Endothelial cell of umbilical vein (primary cell): ENCODE measurements at regions not wholly inside any gene's neighbourhood (a gene's known extent, or its start where the extent isn't known, plus 50 kb on each side); places are given as distances from the start of the nearest gene placed in this dataset.

ENCODE experiments used
- BruUV-seq: library from RNA; stranded (reverse); fragments of 400-500 nt; replicated peaks from 2 replicates; lab custom pipeline; 2021; lab: Mats Ljungman, UMichigan
- CTCF ChIA-PET: fragments of 300-600, 350-600 bp; sonication (Branson Sonifier 250); formaldehyde crosslinking; loops from one replicate; lab custom pipeline; 2021; ENCODE audit warnings: antibody characterized with exemption, inconsistent platforms; lab: Charles Lee
- POLR2A ChIA-PET: fragments of 300-600, 350-600 bp; sonication (Branson Sonifier 250); formaldehyde crosslinking; loops from one replicate; lab custom pipeline; 2021; ENCODE audit warnings: antibody characterized with exemption, inconsistent platforms; lab: Charles Lee
- DNase-seq: peaks from one replicate; pipeline ENCODE4 v3.0.0-alpha.2; 2011; ENCODE audit warnings: low read depth, low spot score
- FAIRE-seq: peaks from 2 replicates; lab custom pipeline; 2011; peaks lifted over from hg19 to GRCh38; lab: Jason Lieb, UNC
- H2AFZ ChIP-seq: 2 replicates; pipeline ENCODE4 v1.6.0; 2012; ENCODE audit warnings: low read depth, low read length, control low read depth, inconsistent platforms
- H3K27ac ChIP-seq: 2 replicates; pipeline ENCODE4 v1.5.1; 2011; ENCODE audit warnings: low read depth, mild to moderate bottlenecking, control low read depth, low read length, moderate library complexity; ENCODE audit not compliant: insufficient read depth
- H3K27me3 ChIP-seq, 2 experiments: 2 replicates each; pipeline versions ENCODE4 v1.6.0 to v1.6.1; 2011; ENCODE audit warnings: low read length in 2 of 2, mixed read lengths in 1 of 2; ENCODE audit not compliant: control insufficient read depth in 2 of 2, insufficient read depth in 2 of 2
- H3K36me3 ChIP-seq, 2 experiments: 2 replicates in 1 of 2; 3 replicates in 1 of 2; pipeline ENCODE4 v1.5.1; 2011; ENCODE audit warnings: low read length in 2 of 2, mild to moderate bottlenecking in 1 of 2, moderate library complexity in 1 of 2; ENCODE audit not compliant: control insufficient read depth in 2 of 2, insufficient read depth in 2 of 2; ENCODE audit errors: extremely low read depth in 1 of 2
- H3K4me1 ChIP-seq: 3 replicates; pipeline ENCODE4 v1.5.1; 2011; ENCODE audit warnings: mild to moderate bottlenecking, low read length; ENCODE audit not compliant: control insufficient read depth, insufficient read depth; ENCODE audit errors: extremely low read depth
- H3K4me2 ChIP-seq: 2 replicates; pipeline ENCODE4 v1.6.1; 2011; ENCODE audit warnings: low read length, control low read depth, mixed read lengths; ENCODE audit not compliant: insufficient read depth
- H3K4me3 ChIP-seq, 3 experiments: fragments of 200-600 bp in 1 of 3; sonication (generic), shearing (Covaris generic) in 1 of 3; replicated peaks in 1 of 3; 2 replicates each; pipeline ENCODE4 v1.5.1; 2011 to 2016; ENCODE audit warnings: control low read depth in 3 of 3, low read length in 3 of 3, mild to moderate bottlenecking in 2 of 3, inconsistent platforms in 1 of 3, low read depth in 1 of 3, moderate library complexity in 1 of 3; ENCODE audit not compliant: insufficient read depth in 1 of 3
- H3K79me2 ChIP-seq: 2 replicates; pipeline ENCODE4 v1.6.0; 2012; ENCODE audit warnings: low read length, inconsistent platforms; ENCODE audit not compliant: control insufficient read depth, insufficient read depth
- H3K9ac ChIP-seq: replicated peaks from 2 replicates; pipeline ENCODE3; 2011; ENCODE audit warnings: low read length, control low read depth; ENCODE audit not compliant: insufficient read depth; ENCODE audit errors: extremely low read depth
- H3K9me1 ChIP-seq: replicated peaks from 3 replicates; pipeline ENCODE4 v1.6.0; 2011; ENCODE audit warnings: mild to moderate bottlenecking, low read length; ENCODE audit not compliant: control insufficient read depth, insufficient read depth; ENCODE audit errors: extremely low read depth
- H3K9me3 ChIP-seq: replicated peaks from 2 replicates; pipeline ENCODE4 v1.5.1; 2012; ENCODE audit warnings: low read length, inconsistent platforms; ENCODE audit not compliant: control insufficient read depth, insufficient read depth
- H4K20me1 ChIP-seq: replicated peaks from 2 replicates; pipeline ENCODE3; 2011; ENCODE audit warnings: mild to moderate bottlenecking, low read length; ENCODE audit not compliant: control insufficient read depth, insufficient read depth; ENCODE audit errors: extremely low read depth
- CTCF ChIP-seq, 2 donors: IDR thresholded peaks; 1 replicate in 1 of 2; 2 replicates in 1 of 2; pipeline ENCODE4 v1.5.1; 2011; ENCODE audit warnings: low read length in 2 of 2, mild to moderate bottlenecking in 2 of 2, moderate library complexity in 2 of 2, control low read depth in 1 of 2, inconsistent platforms in 1 of 2, low read depth in 1 of 2; ENCODE audit not compliant: insufficient read depth in 1 of 2; ENCODE audit errors: extremely low read depth in 1 of 2
- EZH2 ChIP-seq: IDR thresholded peaks from 2 replicates; pipeline ENCODE4 v1.6.1; 2012; ENCODE audit warnings: borderline replicate concordance, low read depth, mild to moderate bottlenecking, moderate library complexity, low read length, inconsistent platforms; ENCODE audit not compliant: severe bottlenecking
- FOS ChIP-seq: IDR thresholded peaks from 2 replicates; pipeline ENCODE4 v1.6.1; 2011; ENCODE audit warnings: mild to moderate bottlenecking, low read length, moderate library complexity, borderline replicate concordance; ENCODE audit not compliant: insufficient read depth
- GATA2 ChIP-seq: IDR thresholded peaks from 2 replicates; pipeline ENCODE4 v1.7.0; 2011; ENCODE audit warnings: low read depth, mild to moderate bottlenecking, moderate library complexity, mixed read lengths, low read length; ENCODE audit not compliant: insufficient read length, insufficient read depth
- JUN ChIP-seq: IDR thresholded peaks from 2 replicates; pipeline ENCODE4 v1.6.1; 2011; ENCODE audit warnings: borderline replicate concordance, low read depth; ENCODE audit not compliant: insufficient read length, insufficient read depth
- MAX ChIP-seq: IDR thresholded peaks from 2 replicates; pipeline ENCODE4 v1.6.1; 2011; ENCODE audit not compliant: insufficient read depth, insufficient read length
- MYC ChIP-seq: IDR thresholded peaks from one replicate; pipeline ENCODE4 v1.6.1; 2011; ENCODE audit warnings: mild to moderate bottlenecking, low read depth, low read length
- POLR2A ChIP-seq: IDR thresholded peaks from 2 replicates; pipeline ENCODE4 v1.6.1; 2012; ENCODE audit warnings: low read depth, mild to moderate bottlenecking, control low read depth, low read length
- POLR2AphosphoS5 ChIP-seq: IDR thresholded peaks from 2 replicates; pipeline ENCODE4 v1.6.1; 2012; ENCODE audit warnings: low read depth, mild to moderate bottlenecking, control low read depth, low read length, moderate library complexity; ENCODE audit not compliant: insufficient read depth
- dilution Hi-C: fragments of 300-500 bp; cut with MboI; formaldehyde crosslinking; loops from one replicate; pipeline ENCODE4 v1.15.0; 2019; ENCODE audit warnings: low sequenced_read_pairs; ENCODE audit not compliant: extremely low pct_ligation_motif_present
- intact Hi-C: fragments of 100-400 bp; cut with micrococcal nuclease; formaldehyde crosslinking; loops from one replicate; pipeline ENCODE4 v1.10.0; 2022

- ChIA-PET POLR2A (no interaction called here), CTCF (no interaction called here)
- FAIRE-seq (no peak), DNase-seq (no peak)
- Histone ChIP-seq H3K4me1 (no peaks in the 10 kb centered on the region), H4K20me1 (no peaks in the 10 kb centered on the region), H3K9me1 (no peaks in the 10 kb centered on the region), H3K9me3 (peaks cover 4% of the 10 kb centered on the region), H3K4me3 (no peak overlapping the region), H3K9ac (no peak overlapping the region), H3K27ac (no peak overlapping the region), H2AFZ (no peak overlapping the region), H3K4me2 (no peak overlapping the region), H3K36me3 (no peaks in the 10 kb centered on the region), H3K79me2 (no peaks in the 10 kb centered on the region), H3K27me3 (no peaks in the 10 kb centered on the region)
- dilution Hi-C loops: no loop called here
- BruUV-seq: no TSS peak
- TF ChIP-seq GATA2: no peak
- TF ChIP-seq POLR2A: no peak
- no peak for TF ChIP-seq CTCF (IDR thresholded peaks at IDR 0.05; ENCODE audit: extremely low read depth in 1 of 2, insufficient read depth in 1 of 2, low read depth in 1 of 2, low read length in 2 of 2)
- no peak for TF ChIP-seq MYC
- TF ChIP-seq JUN: no peak
- no peak for TF ChIP-seq EZH2
- no peak for TF ChIP-seq POLR2AphosphoS5
- no peak for TF ChIP-seq FOS
- TF ChIP-seq MAX: no peak
- intact Hi-C loops: no loop called here
Measured at GRCh38 chr10:20446561-20447193, 450.4 kb downstream of the NEBL start.
